NCI-H524 (cell line): ENCODE measurements at regions not wholly inside any gene's neighbourhood (a gene's known extent, or its start where the extent isn't known, plus 50 kb on each side); places are given as distances from the start of the nearest gene placed in this dataset.

Experiments used
- DNase-seq, 2 experiments: peaks; one replicate each; lab custom pipeline; 2025; lab: John Stamatoyannopoulos, UW

DNA sequence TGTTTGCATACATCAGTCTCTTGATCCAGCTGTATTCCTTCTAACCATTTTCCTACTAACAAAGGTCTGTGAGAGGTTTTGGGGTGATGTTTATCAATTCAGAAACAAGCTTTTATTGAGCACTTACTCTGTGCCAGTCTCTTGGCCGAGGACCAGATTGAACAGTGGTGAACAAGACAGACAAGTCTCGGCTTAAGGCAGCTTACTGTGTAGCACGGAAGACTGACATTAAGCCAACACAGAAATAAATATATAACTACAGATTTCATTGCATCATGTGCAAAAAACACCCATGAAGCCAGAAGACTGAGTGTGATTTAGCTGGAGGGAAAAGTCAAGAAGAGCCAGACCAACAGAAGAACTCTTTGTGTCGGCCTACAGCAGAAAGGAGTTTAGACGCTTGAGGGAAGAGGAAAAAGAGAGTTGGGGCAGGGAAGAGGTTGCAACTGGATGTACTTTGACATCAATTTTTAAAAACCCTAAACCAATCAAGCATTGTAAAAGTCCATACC is 549.6 kb upstream of the CITED2 start:
- no peak for DNase-seq

DNA sequence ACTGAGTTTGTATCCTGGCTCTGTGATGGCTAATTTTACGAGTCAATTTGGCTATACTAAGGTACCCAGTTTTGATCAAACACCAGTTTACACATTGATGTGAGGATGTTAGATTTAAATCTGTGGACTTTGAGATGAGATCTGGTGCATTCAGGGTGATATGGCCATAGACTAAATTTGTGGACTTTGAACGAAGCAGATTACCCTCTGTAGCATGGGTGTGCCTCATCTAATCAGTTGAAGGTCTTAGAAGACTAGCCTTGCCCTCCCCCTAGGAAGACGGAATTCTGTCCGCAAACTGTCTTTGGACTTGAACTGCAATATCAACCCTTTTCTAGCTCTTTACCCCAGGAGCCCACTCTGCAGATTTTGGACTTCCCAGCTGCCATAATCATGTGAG is 547.8 kb upstream of the CITED2 start:
- DNase-seq = no peak

DNA sequence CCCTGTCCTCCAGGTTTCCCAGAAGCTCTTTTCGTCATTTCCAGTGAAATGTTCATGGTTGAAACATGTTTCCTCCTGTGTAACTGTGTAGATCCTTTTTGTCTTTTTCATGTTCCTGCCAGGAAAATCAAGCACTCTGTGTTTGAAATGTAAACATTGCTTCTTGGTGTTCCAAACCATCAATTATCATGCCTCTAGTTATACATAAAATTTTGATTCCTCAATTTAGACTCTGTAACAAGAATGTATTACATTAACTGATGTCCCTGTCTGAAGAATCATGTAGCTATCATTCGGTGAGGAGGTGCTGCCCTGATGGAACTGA is 546.3 kb upstream of the CITED2 start:
- DNase-seq = no peak

DNA sequence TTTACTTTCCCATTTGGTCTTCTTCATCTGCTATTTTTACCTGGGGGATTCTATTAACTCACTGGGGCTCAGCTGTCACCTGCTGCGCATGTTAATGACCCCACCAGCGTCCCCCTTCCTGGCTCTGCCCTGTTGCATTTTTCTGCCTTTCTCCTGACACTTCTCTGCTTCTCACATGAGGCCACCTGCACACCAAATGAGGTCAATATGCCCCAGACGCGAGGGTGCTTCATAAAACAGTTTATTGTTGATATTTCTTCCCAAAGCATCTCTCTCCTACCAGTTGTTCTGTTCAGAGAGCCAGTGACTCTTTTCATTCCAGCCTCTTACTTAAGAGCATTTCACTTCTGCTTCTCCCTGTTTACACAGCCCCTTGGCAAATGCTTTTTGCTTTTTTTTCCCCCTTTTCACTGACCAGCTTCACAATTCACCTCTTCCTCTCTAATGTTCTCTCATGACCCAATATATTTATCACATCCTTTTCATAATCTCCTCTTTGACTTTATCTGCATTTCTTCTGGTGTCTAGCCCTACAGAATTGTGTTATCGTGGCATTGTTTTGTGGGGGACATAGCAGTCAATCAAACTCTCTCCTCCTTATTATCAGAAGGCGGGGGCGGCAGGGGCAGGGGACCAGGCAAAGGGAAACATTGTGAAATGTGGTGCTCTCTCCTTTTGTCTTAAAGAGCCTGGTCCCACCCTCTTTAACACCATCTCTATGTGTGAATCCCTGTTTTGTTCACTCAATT is 545.8 kb upstream of the CITED2 start:
- DNase-seq = no peak

DNA sequence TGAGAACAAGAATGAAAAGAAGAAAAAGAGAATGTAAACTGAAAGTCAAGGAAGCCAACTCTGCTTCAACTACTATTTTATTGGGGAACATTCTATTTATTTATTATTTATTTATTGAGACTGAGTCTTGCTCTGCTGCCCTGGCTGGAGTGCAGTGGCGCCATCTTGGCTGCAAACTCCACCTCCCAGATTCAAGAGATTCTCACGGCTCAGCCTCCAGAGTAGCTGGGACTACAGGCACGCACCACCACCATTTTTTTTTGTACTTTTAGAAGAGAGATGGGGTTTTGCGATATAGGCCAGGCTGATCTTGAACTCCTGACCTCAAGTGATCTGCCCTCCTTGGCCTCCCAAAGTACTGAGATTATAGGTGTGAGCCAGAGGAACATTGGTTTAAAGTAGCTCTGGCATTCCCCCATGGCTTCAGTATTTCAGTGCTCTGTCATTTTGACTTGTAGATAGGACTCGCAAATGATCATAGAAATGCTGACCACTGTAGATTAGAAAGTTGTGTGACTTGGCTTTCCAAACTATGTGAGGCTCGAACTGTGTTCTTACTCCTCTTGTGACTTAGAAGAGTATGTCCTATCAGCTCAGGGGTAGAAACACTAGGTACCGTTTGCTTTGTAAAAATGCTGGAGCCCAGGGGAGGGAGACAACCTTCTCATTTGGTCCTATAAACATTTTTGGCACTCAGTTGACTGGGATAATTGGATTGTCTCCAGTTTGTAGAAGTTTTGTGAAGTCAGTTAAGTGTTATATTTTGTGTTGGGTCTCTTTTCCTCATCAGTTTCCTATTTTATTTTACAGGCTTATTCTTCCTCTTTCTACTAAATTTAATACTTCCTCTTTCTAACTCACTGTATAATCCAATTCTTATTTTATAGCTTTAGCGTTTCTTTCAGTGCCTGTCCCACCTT is 544.9 kb upstream of the CITED2 start:
- no peak for DNase-seq

DNA sequence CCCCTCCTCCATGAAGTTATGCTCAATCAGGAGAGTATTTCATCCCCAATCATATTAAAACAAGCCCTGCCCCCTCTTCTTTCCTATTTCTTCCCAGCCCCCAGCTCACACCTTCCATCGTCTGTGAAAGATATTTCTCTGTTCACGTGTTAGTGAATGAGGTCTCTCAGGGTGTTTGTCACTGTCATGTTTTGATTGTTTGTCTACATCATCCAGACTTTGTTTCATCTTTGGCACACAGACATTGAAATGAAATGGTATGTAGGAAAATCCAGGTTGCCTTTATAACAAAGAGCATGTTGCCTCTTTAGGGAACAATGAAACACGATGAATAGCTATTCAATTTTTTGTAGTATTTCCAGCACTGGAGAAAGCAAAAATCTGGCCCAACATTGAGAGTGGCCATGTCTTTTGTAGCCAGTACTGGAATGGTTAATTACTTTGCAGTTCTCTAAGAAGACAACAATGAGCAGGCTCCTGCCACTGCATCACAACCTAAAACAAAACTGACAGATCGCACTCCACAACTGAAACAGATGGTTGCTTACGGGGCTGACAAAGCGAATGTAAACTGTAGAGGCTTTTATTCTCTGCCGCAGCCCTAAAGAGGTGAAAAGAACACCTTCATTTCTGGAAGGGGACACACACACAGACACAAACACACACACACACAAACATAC is 543.6 kb upstream of the CITED2 start:
- peak; percentile 44 to 67 for DNase-seq

DNA sequence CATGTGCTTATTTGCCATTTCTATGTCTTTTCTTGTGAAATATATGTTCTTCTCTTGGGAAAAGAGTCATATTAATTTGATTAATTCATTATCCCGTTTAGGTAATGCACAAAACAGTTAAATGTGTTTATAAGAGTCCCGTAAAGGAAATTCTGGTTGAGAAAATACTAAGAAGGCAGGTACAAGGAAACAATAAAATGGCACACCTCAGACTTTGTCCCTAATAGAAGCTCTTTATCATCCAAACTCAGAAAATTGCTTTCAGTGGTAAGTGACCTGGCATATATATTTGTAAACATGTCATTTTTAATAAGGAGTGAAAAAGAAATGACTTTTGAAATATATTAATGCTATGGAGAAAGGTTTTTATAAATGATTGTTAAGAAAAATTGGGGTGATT is 540.5 kb upstream of the CITED2 start:
- DNase-seq = no peak

DNA sequence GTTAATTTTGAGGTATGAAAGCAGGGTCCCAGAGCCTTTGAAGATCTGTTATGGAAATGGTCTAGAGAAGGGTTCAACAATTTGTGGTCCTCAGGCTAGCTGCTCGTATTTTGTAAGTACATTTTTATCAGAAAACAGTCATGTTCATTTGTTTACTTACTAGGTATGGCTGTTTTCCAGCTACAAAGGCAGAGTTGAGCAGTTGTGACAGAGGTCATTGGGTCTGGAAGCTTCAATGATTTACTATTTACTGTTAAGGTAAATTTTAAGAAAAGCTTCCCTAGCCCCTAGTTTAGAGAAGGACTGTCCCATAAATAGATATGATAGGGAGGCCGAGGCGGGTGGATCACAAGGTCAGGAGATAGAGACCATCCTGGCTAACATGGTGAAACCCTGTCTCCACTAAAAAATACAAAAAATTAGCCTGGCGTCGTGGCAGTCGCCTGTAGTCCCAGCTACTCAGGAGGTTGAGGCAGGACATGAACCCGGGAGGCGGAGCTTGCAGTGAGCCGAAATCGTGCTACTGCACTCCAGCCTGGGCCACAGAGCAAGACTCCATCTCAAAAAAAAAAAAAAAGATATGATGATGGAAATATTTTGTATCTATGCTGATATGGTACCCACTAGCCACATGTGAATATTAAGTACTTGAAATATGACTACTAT is 538.4 kb upstream of the CITED2 start:
- DNase-seq = no peak

DNA sequence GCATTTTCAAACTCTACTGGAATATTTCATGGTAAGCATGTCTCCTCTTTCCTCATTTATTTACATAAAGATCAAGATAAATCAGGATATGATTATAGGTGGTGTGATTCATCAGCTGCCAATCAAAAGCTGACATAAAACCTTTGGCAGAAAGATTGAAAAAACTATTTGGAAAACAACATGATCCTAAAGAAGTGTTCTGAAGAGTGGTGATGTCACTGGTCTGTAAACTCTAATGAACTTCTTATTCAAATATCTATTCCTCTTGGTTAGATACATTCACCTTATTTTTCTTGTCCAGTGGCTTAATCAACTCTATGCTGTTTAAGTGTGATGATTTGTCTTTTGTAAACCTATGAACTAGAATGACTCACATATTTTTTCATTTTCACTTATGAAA is 535.5 kb upstream of the CITED2 start:
- DNase-seq = no peak

DNA sequence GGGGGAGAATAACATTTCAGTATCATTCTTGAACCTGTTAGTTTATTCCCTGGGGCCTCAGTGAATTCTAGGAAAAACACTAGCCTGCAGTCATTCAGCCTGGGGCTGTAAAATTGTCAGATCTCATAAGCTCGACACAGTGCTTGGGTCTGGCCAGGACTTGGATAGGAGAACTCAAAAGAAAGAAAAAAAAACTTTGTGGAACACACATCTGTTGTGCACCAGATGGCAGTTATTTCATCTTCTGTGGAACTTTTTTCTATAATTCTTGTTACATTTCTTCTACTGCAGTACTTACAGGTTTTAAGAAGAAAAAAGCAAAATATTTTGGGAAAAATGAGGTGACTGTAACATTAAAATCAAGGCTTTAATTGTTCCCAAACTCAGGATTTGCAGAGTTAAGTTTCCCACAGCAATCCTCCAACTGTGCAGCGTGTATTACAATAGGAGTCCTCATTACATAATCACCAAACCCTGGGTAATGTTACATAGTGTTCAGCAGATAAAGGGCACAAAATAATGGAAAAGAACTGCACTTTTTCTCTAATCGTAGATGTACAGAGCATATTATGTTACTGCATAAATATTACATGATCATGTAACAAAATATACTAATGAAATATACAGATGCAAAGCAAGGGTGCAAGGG is 531.1 kb upstream of the CITED2 start:
- peak; percentile 19 to 87 for DNase-seq

DNA sequence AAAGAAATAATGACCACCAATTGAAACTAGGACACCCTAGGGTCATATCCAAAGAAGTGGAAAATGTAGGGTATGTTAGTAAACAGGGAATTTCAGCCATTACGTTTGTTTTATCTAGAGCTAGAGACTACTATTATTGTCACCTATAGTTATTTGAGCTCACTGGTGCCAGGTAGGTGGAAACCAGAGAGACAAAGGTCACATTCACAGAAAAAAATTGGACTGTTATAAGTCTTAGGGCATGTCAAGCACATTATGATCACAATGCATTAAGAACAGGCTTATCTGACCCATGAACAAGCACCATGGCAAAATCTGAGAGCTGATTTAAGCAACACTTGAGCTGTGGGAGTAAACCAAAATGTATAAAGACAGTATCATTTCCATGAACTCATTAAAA is 530.1 kb upstream of the CITED2 start:
- no peak for DNase-seq

DNA sequence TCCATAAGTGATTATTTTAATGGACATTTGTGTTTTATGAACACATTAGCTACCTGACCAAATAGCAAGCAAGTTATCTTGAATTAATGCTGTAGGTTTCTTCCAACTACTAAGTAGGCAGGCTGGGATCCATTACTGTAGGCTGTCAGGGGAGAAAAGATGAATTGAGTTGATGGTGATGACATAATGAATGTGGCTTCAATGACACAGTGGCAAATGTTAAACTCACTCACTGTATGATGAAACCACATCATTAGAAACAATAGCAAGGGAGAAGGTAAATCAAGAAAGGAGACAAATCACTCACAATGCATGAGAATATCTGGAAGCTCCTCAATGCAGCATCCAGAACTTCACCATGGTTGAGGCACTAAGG is 529.7 kb upstream of the CITED2 start:
- no peak for DNase-seq

DNA sequence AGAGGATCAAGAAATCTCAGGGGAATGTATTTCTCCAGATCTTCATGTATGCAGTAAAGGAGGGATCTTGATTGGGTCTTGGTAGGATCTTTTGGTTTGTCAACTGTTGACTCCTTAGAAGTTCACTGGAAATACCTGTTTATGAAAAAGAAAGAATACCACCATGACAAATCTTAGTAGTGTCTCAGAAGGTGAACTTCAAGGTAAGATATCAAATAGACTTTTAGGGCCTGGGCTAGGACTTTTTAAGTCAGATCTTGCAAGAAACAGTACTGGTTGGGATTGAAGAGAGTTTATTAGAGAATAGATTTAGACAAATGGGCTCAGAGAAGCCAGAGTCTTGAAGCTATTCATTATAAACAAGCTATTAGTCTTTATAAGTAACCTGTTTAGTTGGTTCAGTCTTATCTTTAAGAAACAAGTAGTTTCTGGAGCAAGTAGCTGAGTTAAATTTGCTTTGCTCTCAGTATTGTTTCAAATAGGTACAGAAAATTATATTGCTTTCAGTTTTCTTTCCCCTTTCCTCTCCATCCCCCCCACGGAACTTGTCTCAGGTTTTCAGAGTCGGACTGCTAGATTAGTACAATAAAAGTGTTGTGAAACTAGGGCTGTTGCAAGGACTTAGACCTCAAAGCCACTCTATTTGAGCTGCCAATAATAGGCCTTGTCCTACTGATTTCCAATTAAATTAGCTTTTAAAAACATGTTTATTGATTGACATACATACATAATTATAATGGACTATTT is 529.1 kb upstream of the CITED2 start:
- DNase-seq = no peak

DNA sequence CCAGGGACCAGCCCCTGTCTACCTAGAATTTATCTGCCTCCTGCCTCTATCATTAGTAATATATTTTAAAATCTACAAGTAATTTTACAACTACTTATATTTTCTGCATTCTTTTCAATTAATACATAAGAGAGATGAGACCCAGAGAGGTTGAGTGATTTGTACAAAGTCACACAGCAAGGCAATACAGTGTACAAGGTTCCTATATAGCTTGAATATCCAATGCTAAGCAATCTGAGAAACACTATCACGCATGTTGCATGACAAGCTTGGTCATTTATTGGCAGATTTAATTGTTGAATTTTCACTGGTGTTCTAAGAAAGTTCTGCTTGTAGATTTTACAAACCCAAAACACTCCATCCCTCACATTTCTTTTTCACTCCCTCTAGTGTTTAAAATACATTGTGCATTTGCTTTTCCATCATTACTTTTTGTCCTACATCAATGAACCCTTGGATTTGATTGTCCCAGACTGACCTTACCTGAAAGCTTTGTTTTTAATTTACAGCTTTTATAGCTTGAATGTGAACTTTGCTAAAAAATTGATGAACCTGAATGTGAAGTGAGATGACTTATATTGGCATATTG is 520.9 kb upstream of the CITED2 start:
- DNase-seq = no peak

DNA sequence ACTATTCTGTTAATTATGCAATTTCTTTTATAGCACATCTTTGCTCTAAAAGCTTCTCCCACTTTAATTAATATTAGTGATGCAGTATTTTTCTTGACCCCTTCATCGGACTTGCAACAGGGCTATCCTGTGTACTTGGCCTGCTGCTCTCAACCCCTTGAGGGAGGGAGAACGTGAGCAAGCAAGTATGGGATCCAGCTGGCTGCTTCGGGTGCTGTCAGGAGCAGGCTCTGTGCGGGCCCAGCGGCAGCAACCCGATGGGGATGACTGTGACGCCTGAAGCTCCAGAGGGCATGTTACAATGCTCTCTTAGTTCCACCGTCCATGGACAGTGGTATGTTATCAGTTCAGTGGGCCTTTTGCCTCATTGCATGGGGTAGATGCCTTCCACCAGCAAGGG is 519.8 kb upstream of the CITED2 start:
- no peak for DNase-seq

DNA sequence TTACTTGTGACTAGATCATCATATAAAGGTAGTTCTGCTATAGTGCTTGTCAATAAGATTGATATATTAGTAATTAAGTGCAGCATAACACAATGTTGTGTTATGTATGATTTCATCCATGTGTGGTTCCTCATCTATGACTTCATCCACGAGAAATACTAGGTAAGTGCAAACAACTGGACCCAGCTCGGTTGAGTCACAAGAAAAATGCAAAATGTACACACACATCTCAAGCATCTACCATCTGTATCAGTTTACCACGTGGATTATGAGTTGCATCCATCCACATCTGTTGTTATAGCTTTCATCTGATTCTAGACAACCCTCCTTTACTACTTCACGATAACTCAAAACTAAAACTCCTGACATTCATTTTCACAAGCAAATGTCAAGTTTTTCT is 517.0 kb upstream of the CITED2 start:
- DNase-seq = peak in 1 of 2 experiments; percentile 61

DNA sequence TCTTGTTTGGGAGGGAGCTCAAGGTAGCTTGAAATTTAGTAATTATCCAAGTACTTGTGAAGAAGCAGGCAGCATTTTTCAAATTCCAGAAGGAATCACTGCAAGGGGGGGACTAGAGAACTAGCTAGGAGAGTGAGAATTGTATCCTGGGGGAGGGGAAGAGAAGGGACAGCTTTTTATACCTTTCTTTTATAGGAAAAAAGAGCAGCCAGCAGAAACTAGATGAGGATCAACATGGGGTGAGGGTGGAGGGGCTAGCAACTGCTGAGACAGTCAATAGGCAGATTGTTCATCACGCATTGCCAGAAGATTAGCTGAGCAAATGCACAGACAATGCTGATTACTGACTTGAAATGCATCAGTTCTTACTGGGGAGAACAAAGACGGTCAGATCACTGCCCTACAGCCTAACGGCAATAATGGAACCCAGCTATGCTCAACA is 514.3 kb upstream of the CITED2 start:
- peak; percentile 7 to 54 for DNase-seq

DNA sequence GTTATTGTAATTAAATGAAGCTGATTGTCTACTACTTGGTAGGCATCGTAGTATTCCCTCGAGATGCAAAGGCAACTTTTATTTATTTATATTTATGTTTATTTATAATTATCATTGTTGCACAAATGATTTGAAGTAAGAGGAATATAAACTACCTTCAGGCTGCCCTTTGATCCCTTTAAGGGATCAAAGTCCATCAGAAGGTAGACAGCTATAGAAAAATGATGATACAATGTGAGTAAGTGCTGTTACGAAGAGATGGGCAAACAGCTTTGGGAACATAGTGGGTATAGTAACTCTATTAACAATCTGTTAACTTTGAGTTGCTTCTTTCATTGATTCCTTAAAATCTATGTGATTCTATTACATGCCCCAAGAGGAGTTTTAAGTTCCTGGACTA is 512.8 kb upstream of the CITED2 start:
- DNase-seq = no peak

DNA sequence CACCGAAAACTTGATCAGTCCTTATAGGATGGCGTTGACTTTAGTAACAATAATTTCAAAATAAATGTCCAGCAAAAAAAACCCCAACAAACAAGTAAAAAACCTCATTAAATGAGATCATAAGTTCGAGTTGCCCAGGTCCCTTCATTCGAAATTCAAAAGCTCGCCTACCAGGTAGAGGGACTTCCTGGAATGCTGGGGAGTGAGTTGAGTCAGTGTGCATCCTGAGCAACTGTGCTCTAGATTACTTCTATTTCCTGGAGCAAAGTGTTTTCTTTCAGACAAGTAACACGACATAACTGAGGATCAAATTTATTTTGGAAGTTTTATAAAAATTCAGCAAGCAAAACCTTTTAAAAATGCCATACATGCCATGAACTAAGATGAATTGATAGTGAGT is 511.9 kb upstream of the CITED2 start:
- no peak for DNase-seq

DNA sequence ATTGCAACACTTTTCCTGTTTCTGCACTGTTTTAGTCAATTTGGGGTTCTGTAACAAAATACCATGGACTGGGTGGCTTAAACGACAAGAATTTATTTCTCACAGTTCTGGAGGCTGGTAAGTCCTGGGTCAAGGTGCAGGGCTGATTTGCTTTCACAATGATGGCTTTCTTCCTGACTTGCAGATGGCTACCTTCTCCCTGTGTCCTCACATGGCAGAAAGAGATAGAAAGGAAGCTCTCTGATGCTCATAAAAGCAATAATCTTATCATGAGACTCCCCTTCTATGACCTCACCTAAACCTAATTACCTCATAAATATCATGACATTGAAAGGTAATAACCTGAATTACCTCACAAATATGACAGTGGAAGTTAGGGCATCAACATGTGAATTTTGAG is 511.5 kb upstream of the CITED2 start:
- DNase-seq = no peak

DNA sequence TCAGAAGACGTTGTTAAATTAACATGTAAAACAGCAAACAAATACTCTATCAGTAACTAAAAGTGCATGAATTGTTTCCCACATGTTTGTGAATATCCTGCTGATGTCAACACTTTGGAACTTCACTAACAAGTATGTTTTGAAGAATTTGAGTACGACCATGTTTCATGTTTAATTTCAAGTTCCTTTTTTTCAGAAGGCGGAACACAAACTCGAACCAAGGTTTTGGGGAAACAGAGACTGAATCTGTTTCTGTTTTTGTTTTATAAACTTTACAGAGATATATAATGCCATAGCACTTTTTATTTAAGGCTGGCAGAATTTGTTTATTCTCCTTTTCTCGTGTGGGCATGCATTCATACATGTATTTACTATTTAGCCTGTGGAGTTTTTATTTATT is 509.3 kb upstream of the CITED2 start:
- DNase-seq = no peak
